ENCODE measurements at regions not wholly inside any gene's neighbourhood (a gene's known extent, or its start where the extent isn't known, plus 50 kb on each side); places are given as distances from the start of the nearest gene placed in this dataset.

GRCh38 chr3:59607656-59608055 is 557.8 kb upstream of the CFAP20DC start:
- Histone ChIP-seq H3K27ac (ENCODE audit: low read length) (no peak overlapping the region), H3K36me3 (replicated peaks; ENCODE audit: insufficient read depth, low read length) (no peaks in the 10 kb centered on the region), H3K9ac (ENCODE audit: low read length) (no peak overlapping the region), H3K4me2 (ENCODE audit: low read depth, low read length) (no peak overlapping the region), H3K9me3 (replicated peaks; ENCODE audit: insufficient read depth, low read length) (no peaks in the 10 kb centered on the region), H2AFZ (ENCODE audit: low read length) (no peak overlapping the region), H3K27me3 (replicated peaks; ENCODE audit: insufficient read depth, low read length) (no peaks in the 10 kb centered on the region), H3F3A (ENCODE audit: insufficient read depth, low read length) (no peaks in the 10 kb centered on the region), H3K4me1 (ENCODE audit: low read length) (no peaks in the 10 kb centered on the region), H3K9me2 (replicated peaks; ENCODE audit: insufficient read depth, low read length) (no peaks in the 10 kb centered on the region), H3K79me2 (ENCODE audit: low read length) (no peaks in the 10 kb centered on the region), H4K20me1 (ENCODE audit: insufficient read depth, low read length) (no peaks in the 10 kb centered on the region), H3K4me3 (ENCODE audit: low read length) (no peak overlapping the region)
- no peak for TF ChIP-seq EZH2phosphoT487 (IDR thresholded peaks at IDR 0.05; ENCODE audit: low read length)
- no peak for TF ChIP-seq CTCF (IDR thresholded peaks at IDR 0.05; ENCODE audit: low read length)
- TF ChIP-seq EZH2 (optimal IDR thresholded peaks at IDR 0.05; ENCODE audit: low read depth, low read length): no peak
- DNase-seq: no peak

GRCh38 chr3:59606638-59607266 is 556.9 kb upstream of the CFAP20DC start:
- Histone ChIP-seq H3K9ac (ENCODE audit: low read length) (no peak overlapping the region), H4K20me1 (ENCODE audit: insufficient read depth, low read length) (no peaks in the 10 kb centered on the region), H3K9me2 (replicated peaks; ENCODE audit: insufficient read depth, low read length) (no peaks in the 10 kb centered on the region), H3K4me2 (ENCODE audit: low read depth, low read length) (no peak overlapping the region), H3K4me1 (ENCODE audit: low read length) (no peaks in the 10 kb centered on the region), H3K9me3 (replicated peaks; ENCODE audit: insufficient read depth, low read length) (no peaks in the 10 kb centered on the region), H3K79me2 (ENCODE audit: low read length) (no peaks in the 10 kb centered on the region), H2AFZ (ENCODE audit: low read length) (no peak overlapping the region), H3F3A (ENCODE audit: insufficient read depth, low read length) (no peaks in the 10 kb centered on the region), H3K36me3 (replicated peaks; ENCODE audit: insufficient read depth, low read length) (no peaks in the 10 kb centered on the region), H3K27me3 (replicated peaks; ENCODE audit: insufficient read depth, low read length) (no peaks in the 10 kb centered on the region), H3K4me3 (ENCODE audit: low read length) (no peak overlapping the region), H3K27ac (ENCODE audit: low read length) (no peak overlapping the region)
- no peak for DNase-seq
- TF ChIP-seq EZH2 (optimal IDR thresholded peaks at IDR 0.05; ENCODE audit: low read depth, low read length) (no peak), EZH2phosphoT487 (IDR thresholded peaks at IDR 0.05; ENCODE audit: low read length) (no peak), CTCF (IDR thresholded peaks at IDR 0.05; ENCODE audit: low read length) (no peak)

- no peak overlapping the region for H2AFZ ChIP-seq (ENCODE audit: low read length)
- H3K9me3 ChIP-seq (replicated peaks; ENCODE audit: insufficient read depth, low read length): no peaks in the 10 kb centered on the region
- no peak for DNase-seq
- no peaks in the 10 kb centered on the region for H3K36me3 ChIP-seq (replicated peaks; ENCODE audit: insufficient read depth, low read length)
- no peaks in the 10 kb centered on the region for H3K4me1 ChIP-seq (ENCODE audit: low read length)
- no peak overlapping the region for H3K9ac ChIP-seq (ENCODE audit: low read length)
- no peaks in the 10 kb centered on the region for H3F3A ChIP-seq (ENCODE audit: insufficient read depth, low read length)
- H3K27ac ChIP-seq (ENCODE audit: low read length): no peak overlapping the region
- no peaks in the 10 kb centered on the region for H3K27me3 ChIP-seq (replicated peaks; ENCODE audit: insufficient read depth, low read length)
- H4K20me1 ChIP-seq (ENCODE audit: insufficient read depth, low read length): no peaks in the 10 kb centered on the region
- H3K9me2 ChIP-seq (replicated peaks; ENCODE audit: insufficient read depth, low read length): no peaks in the 10 kb centered on the region
- H3K4me2 ChIP-seq (ENCODE audit: low read depth, low read length): no peak overlapping the region
- H3K4me3 ChIP-seq (ENCODE audit: low read length): no peak overlapping the region
- TF ChIP-seq CTCF (IDR thresholded peaks at IDR 0.05; ENCODE audit: low read length): no peak
- TF ChIP-seq EZH2phosphoT487 (IDR thresholded peaks at IDR 0.05; ENCODE audit: low read length): no peak
- no peak for TF ChIP-seq EZH2 (optimal IDR thresholded peaks at IDR 0.05; ENCODE audit: low read depth, low read length)
- no peaks in the 10 kb centered on the region for H3K79me2 ChIP-seq (ENCODE audit: low read length)
Measured at GRCh38 chr3:59605944-59606534, 556.2 kb upstream of the CFAP20DC start.

All from MM.1S (cell line).